HFF-Myc (cell line): ENCODE measurements at regions not wholly inside any gene's neighbourhood (a gene's known extent, or its start where the extent isn't known, plus 50 kb on each side); places are given as distances from the start of the nearest gene placed in this dataset.
"Not testable (repeated sequence)": the region's sequence is repeated elsewhere in the genome, so short reads cannot be mapped to it uniquely, and the experiment has no call there.

ENCODE experiments used
- DNase-seq: peaks from one replicate; pipeline ENCODE4 v3.0.0-alpha.2; 2011; ENCODE audit warnings: low read depth; ENCODE audit errors: extremely low read depth
- H3K4me3 ChIP-seq: replicated peaks from 2 replicates; pipeline ENCODE4 v1.5.1; 2011; ENCODE audit warnings: low read depth, mild to moderate bottlenecking, control low read depth, low read length
- TF ChIP-seq, protein P1 (sequence below): IDR thresholded peaks from 2 replicates; pipeline ENCODE4 v1.5.1; 2012; ENCODE audit warnings: mild to moderate bottlenecking, low read depth, low read length, control low read depth; ENCODE audit errors: missing control alignments

DNA sequence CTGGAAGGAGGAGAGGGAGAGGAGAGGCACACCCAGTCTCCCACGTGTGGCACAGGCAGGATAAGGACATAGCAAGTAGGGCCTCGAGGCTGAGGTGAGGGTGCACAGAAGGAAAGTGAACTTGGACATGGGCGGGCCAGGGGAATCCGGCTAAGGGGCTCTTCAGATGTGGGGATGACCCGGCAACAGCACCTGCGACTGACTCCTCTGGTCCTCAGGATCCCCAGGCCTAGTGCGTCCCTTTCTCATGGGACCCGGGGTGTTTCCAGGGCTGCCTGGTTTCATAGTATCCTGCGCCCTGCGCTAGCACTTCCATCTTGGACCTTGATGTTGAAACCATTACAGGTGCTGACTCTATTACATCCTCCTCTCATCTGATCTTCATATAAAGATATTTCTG, 96.1 kb upstream of the LYZL2 start:
- TF ChIP-seq, protein P1, sequence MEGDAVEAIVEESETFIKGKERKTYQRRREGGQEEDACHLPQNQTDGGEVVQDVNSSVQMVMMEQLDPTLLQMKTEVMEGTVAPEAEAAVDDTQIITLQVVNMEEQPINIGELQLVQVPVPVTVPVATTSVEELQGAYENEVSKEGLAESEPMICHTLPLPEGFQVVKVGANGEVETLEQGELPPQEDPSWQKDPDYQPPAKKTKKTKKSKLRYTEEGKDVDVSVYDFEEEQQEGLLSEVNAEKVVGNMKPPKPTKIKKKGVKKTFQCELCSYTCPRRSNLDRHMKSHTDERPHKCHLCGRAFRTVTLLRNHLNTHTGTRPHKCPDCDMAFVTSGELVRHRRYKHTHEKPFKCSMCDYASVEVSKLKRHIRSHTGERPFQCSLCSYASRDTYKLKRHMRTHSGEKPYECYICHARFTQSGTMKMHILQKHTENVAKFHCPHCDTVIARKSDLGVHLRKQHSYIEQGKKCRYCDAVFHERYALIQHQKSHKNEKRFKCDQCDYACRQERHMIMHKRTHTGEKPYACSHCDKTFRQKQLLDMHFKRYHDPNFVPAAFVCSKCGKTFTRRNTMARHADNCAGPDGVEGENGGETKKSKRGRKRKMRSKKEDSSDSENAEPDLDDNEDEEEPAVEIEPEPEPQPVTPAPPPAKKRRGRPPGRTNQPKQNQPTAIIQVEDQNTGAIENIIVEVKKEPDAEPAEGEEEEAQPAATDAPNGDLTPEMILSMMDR, result no peak
- DNase-seq, result no peak
- H3K4me3 ChIP-seq, result no peak overlapping the region

DNA sequence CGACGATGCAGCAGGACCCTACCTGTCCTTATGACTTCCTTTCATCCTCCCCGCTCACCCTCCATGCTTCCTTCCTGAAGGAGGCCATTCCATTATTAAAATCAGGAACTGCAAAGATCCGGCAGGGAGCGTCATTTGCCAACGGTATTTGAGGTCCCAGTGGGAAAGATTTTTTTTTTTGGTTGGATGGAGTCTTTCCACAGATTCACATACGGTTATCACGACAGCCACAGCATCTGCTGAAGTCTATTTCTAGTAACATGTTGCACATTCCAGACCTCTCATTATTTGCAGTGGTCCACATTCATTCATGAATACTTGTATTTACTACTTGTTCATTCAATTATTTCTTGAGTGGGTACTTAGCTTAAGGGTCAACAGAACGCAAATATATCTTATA, 94.7 kb upstream of the LYZL2 start:
- DNase-seq, result no peak
- TF ChIP-seq, protein P1, result no peak
- H3K4me3 ChIP-seq, result no peak overlapping the region

DNA sequence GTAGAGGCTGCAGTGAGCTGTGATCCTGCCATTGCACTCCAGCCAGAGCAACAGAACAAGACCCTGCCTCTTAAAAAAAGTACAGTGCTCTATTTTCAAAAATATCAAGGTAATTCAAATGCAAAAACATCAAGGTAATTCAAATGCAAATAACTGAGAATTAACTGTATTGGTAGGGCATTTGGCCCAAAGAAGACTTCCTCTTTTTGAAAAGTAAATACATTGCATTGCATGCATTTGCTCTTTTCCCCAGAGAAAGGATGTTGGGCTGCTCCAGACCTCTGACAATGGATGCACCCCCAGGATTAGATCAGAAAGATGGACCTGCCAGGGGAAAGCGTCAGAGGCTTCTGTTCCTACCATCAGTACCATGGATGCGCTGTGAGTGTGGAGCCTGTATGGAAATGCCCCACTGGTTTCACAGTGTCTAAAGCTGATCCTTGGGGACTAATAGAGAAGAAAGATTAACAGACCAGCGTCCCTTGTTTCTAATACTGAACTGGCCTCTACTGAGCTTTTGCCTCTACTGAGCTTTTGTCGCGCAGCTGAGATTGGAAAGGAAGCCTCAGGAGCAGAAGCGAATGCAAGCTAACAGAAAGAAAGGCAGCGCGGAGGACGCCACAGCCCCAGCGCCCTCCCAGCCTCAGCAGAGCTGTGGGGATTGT, 93.5 kb upstream of the LYZL2 start:
- TF ChIP-seq, protein P1, result no peak
- H3K4me3 ChIP-seq, result no peak overlapping the region
- DNase-seq, result no peak

DNA sequence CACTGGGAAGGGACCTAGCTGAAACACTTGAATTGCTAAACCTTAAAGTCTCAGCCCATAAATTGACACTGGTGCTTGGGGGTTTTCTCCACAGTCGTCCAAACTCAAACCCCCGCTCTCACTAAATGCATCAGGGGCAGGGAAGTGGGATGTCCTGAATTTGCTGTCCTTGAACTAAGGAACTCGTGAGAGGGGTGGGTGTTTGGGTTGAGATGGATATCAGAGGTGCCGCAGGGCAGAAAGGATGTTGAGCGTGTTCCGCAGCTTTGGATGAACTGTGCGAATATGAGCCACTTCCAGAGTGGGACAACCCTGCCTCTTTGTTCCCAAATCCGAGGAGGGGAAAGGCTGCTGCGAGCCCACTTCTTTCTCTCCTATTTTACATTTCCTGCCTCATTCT, 90.3 kb upstream of the LYZL2 start:
- TF ChIP-seq, protein P1, result no peak
- no peak overlapping the region for H3K4me3 ChIP-seq
- no peak for DNase-seq

DNA sequence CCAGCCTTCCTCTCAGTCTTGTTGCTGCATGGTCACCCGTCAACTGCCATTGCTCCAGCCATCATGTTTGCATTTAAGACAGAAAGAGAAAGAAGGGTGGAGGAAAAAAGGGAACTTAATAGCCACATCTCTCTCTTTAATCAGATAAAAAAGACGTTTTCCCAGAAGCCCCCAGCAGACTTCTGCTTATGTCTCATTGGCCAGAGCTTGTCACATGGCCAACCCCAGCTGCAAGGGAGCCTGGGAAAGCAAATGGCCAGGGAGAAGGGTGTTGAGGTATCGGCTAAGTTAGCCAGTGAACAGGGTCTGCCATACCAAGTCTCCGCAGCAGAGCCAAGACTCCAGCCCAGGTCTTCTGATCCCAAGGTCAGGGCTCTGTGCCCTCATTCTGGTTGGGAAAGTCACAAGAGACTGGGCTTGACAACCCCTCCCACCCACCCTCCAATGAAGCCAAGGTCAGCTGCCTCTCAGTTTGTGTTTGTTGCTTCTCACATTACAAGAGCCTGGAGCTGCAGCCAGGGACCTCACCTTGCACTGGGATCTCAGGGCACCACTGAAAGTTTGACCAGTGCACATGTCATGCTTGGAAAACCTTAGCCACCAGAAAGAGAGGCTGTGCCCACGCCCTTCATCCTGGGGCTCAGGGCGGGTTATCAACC, 80.3 kb upstream of the LYZL2 start:
- TF ChIP-seq, protein P1, result no peak
- no peak overlapping the region for H3K4me3 ChIP-seq
- DNase-seq, result no peak

DNA sequence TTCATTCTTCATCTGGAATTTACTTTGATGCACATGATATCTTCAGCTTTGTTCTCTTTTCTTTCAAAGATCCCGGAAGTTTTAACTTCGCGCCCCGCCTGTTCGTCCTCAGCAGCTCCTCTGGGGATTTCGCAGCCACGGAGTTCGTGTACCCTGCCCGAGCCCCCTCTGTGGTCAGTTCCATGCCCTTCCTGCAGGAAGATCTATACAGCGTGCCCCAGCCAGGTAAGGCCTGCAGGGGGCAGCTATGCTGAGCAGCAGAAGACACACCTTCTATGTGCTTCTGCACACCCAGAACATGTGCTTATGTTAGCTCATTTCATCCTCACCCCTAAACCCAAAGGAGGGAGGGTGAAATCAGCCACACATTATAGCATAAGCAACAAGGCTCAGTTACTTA, 79.7 kb upstream of the LYZL2 start:
- TF ChIP-seq, protein P1, result peak; percentile 14
- no peak overlapping the region for H3K4me3 ChIP-seq
- DNase-seq, result no peak

DNA sequence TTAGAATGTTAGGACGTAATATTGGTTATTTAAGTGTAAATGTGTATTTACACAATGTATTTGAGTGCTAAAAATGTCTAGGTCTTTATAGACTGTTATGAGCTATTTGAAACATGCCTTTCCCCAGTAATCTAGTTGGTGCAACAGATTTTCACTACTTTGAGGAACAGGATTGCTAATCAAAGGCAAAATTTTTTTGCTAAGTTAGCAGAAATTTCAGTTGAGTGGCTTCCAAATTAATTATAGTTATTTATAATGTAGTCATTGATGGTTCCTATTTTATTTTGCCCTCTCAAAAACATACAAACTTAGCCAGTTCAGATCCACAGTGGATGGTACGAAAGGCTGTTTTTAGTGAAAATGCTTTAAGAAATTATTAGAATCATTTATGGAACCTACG, 78.7 kb upstream of the LYZL2 start:
- H3K4me3 ChIP-seq, result no peak overlapping the region
- TF ChIP-seq, protein P1, result no peak
- DNase-seq, result no peak

DNA sequence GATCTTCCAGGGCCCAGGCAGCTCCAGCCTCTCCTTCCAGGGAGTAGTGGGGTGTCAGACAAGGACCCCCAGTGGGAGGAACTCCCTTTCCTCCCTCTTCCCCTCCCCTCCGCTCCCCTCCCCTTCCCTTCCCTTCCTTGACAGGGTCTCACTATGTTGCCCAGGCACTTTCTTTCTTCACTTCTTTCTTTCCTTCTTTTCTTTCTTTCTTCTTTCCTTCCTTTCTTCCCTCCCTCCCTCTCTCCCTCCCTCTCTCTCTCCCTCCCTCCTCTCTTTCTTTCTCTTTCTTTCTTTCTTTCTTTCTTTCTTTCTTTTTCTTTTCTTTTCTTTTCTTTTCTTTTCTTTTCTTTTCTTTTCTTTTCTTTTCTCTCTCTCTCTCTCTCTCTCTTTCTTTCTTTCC, 76.6 kb upstream of the LYZL2 start:
- not testable (repeated sequence) for DNase-seq, H3K4me3 ChIP-seq
